ENCODE measurements at regions not wholly inside any gene's neighbourhood (a gene's known extent, or its start where the extent isn't known, plus 50 kb on each side); places are given as distances from the start of the nearest gene placed in this dataset.

- peak; percentile 90 for TF ChIP-seq CTCF (conservative IDR thresholded peaks at IDR 0.05)
- TF ChIP-seq EZH2 (IDR thresholded peaks at IDR 0.05; ENCODE audit: low read depth): no peak
These were observed 57.7 kb upstream of the DRD2 start for GRCh38 chr11:113532697-113533424.
